HCT116 (cell line): ENCODE measurements at regions not wholly inside any gene's neighbourhood (a gene's known extent, or its start where the extent isn't known, plus 50 kb on each side); places are given as distances from the start of the nearest gene placed in this dataset.

ENCODE experiments used
- ATAC-seq: fragments of 200-7000 bp; cut with Tn5 transposase; 2 replicates; pipeline ENCODE4 v1.9.1; 2020; ENCODE audit warnings: mild to moderate bottlenecking, moderate library complexity
- BruUV-seq: library from RNA; stranded (reverse); fragments of 400-500 nt; replicated peaks from 2 replicates; lab custom pipeline; 2021; lab: Mats Ljungman, UMichigan
- CTCF ChIA-PET: fragments of 300-600 bp; sonication (Branson Sonifier 250); formaldehyde crosslinking; loops from one replicate; lab custom pipeline; 2021; ENCODE audit warnings: antibody characterized with exemption; lab: Charles Lee
- POLR2A ChIA-PET: fragments of 300-600, 350-600 bp; sonication (Branson Sonifier 250); formaldehyde crosslinking; loops from one replicate; lab custom pipeline; 2021; ENCODE audit warnings: antibody characterized with exemption; lab: Charles Lee
- RAD21 ChIA-PET, 2 experiments: fragments of 300-600 bp; sonication (Branson Sonifier 250); formaldehyde crosslinking; loops; one replicate each; lab custom pipeline; 2023; ENCODE audit warnings: low total read pairs in 2 of 2; ENCODE audit not compliant: uncharacterized antibody in 2 of 2, unreplicated experiment in 2 of 2, low non-redundant PET in 1 of 2; lab: Charles Lee
- DNase-seq: peaks from one replicate; pipeline ENCODE4 v3.0.0-alpha.2; 2010; ENCODE audit warnings: low read depth, low spot score
- H2AFZ ChIP-seq: fragments of 200-600 bp; shearing (Covaris generic), sonication (generic); 2 replicates; pipeline ENCODE4 v1.6.1; 2017; ENCODE audit warnings: low read depth, mixed run types, mixed read lengths, antibody characterized with exemption, low read length; ENCODE audit not compliant: poor library complexity, severe bottlenecking
- H3K27ac ChIP-seq: 2 replicates; pipeline ENCODE4 v1.5.1; 2012; ENCODE audit warnings: low read depth, low read length
- H3K27me3 ChIP-seq: fragments of 200-600 bp; sonication (generic); 2 replicates; pipeline ENCODE4 v1.6.1; 2016; ENCODE audit warnings: mixed run types, low read length, mixed read lengths; ENCODE audit not compliant: insufficient read depth
- H3K36me3 ChIP-seq, 2 experiments: fragments of 200-500 bp in 1 of 2; fragments of 200-600 bp in 1 of 2; sonication (Bioruptor generic) in 1 of 2; sonication (generic) in 1 of 2; 2 replicates each; pipeline versions ENCODE4 v1.5.1 to v1.6.1; 2014 to 2016; ENCODE audit warnings: low read length in 2 of 2, inconsistent platforms in 1 of 2, mixed read lengths in 1 of 2, mixed run types in 1 of 2; ENCODE audit not compliant: insufficient read depth in 2 of 2, control insufficient read depth in 1 of 2
- H3K4me1 ChIP-seq, 2 experiments: fragments of 200-600 bp in 1 of 2; sonication (generic) in 1 of 2; 2 replicates each; pipeline versions ENCODE4 v1.5.1 to v1.6.1; 2012 to 2017; ENCODE audit warnings: low read length in 2 of 2, inconsistent platforms in 1 of 2, mild to moderate bottlenecking in 1 of 2, mixed read lengths in 1 of 2, mixed run types in 1 of 2, moderate library complexity in 1 of 2; ENCODE audit not compliant: insufficient read depth in 2 of 2, control insufficient read depth in 1 of 2
- H3K4me2 ChIP-seq: fragments of 200-600 bp; sonication (generic); 2 replicates; pipeline ENCODE4 v1.6.1; 2017; ENCODE audit warnings: mixed run types, low read length, mixed read lengths
- H3K4me3 ChIP-seq, 2 experiments: fragments of 200-600 bp in 1 of 2; sonication (generic) in 1 of 2; replicated peaks in 1 of 2; 2 replicates each; pipeline ENCODE4 v1.5.1; 2011 to 2016; ENCODE audit warnings: low read length in 2 of 2, control low read depth in 1 of 2, low read depth in 1 of 2, mild to moderate bottlenecking in 1 of 2, mixed read lengths in 1 of 2, mixed run types in 1 of 2
- H3K79me2 ChIP-seq: fragments of 200-600 bp; sonication (generic); 2 replicates; pipeline ENCODE4 v1.6.1; 2017; ENCODE audit warnings: mild to moderate bottlenecking, mixed run types, low read length, moderate library complexity, mixed read lengths; ENCODE audit not compliant: insufficient read depth
- H3K9ac ChIP-seq: fragments of 200-600 bp; sonication (generic); 2 replicates; pipeline ENCODE4 v1.6.1; 2016; ENCODE audit warnings: low read length, mixed read lengths
- H3K9me2 ChIP-seq: fragments of 200-600 bp; sonication (generic), shearing (Covaris generic); 2 replicates; pipeline ENCODE4 v1.6.1; 2017; ENCODE audit warnings: mixed run types, mild to moderate bottlenecking, moderate library complexity; ENCODE audit not compliant: insufficient read depth
- H3K9me3 ChIP-seq, 2 experiments: fragments of 200-500 bp in 1 of 2; fragments of 200-600 bp in 1 of 2; sonication (Bioruptor generic) in 1 of 2; sonication (generic) in 1 of 2; 2 replicates each; pipeline ENCODE4 v1.6.1; 2014 to 2017; ENCODE audit warnings: low read length in 2 of 2, mixed read lengths in 2 of 2, inconsistent platforms in 1 of 2, low read depth in 1 of 2, mild to moderate bottlenecking in 1 of 2, mixed run types in 1 of 2, moderate library complexity in 1 of 2; ENCODE audit not compliant: control insufficient read depth in 1 of 2, insufficient read depth in 1 of 2
- H4K20me1 ChIP-seq: fragments of 200-600 bp; sonication (generic), shearing (Covaris generic); 2 replicates; pipeline ENCODE4 v1.6.1; 2017; ENCODE audit warnings: mixed run types, mild to moderate bottlenecking, moderate library complexity; ENCODE audit not compliant: insufficient read depth
- ATF3 ChIP-seq: IDR thresholded peaks from 2 replicates; pipeline ENCODE4 v1.6.1; 2012
- CEBPB ChIP-seq: IDR thresholded peaks from 2 replicates; pipeline ENCODE4 v1.6.1; 2012; ENCODE audit warnings: low read depth
- CTCF ChIP-seq, 3 experiments: fragments of 200-600 bp in 1 of 3; sonication (generic) in 1 of 3; IDR thresholded peaks in 2 of 3; conservative IDR thresholded peaks in 1 of 3; 2 replicates each; pipeline ENCODE4 v1.5.1; 2012 to 2017; ENCODE audit warnings: low read depth in 2 of 3, low read length in 2 of 3, antibody characterized with exemption in 1 of 3, borderline replicate concordance in 1 of 3, control low read depth in 1 of 3, mild to moderate bottlenecking in 1 of 3, mixed read lengths in 1 of 3, mixed run types in 1 of 3, moderate library complexity in 1 of 3; ENCODE audit not compliant: insufficient read depth in 1 of 3
- EGR1 ChIP-seq: IDR thresholded peaks from 2 replicates; pipeline ENCODE4 v1.6.1; 2012; ENCODE audit warnings: low read depth
- JUND ChIP-seq: IDR thresholded peaks from 2 replicates; pipeline ENCODE4 v1.6.1; 2012
- MAX ChIP-seq: IDR thresholded peaks from 2 replicates; pipeline ENCODE4 v1.6.1; 2012
- POLR2A ChIP-seq: IDR thresholded peaks from 2 replicates; pipeline ENCODE4 v1.7.0; 2011; ENCODE audit warnings: borderline replicate concordance; ENCODE audit not compliant: insufficient read depth, insufficient read length; ENCODE audit errors: extremely low read depth
- POLR2AphosphoS5 ChIP-seq: IDR thresholded peaks from 2 replicates; pipeline ENCODE4 v1.6.1; 2011; ENCODE audit warnings: mild to moderate bottlenecking, low read depth, low read length, moderate library complexity
- RAD21 ChIP-seq: IDR thresholded peaks from 2 replicates; pipeline ENCODE4 v1.6.1; 2012; ENCODE audit warnings: low read depth, mild to moderate bottlenecking
- TCF7L2 ChIP-seq: IDR thresholded peaks from 2 replicates; pipeline ENCODE4 v1.7.0; 2011; ENCODE audit warnings: borderline replicate concordance, inconsistent platforms; ENCODE audit not compliant: insufficient read depth, insufficient read length; ENCODE audit errors: extremely low read depth
- YY1 ChIP-seq: IDR thresholded peaks from 2 replicates; pipeline ENCODE4 v1.6.1; 2011; ENCODE audit warnings: low read length, low read depth, moderate library complexity, mild to moderate bottlenecking; ENCODE audit not compliant: insufficient replicate concordance; ENCODE audit errors: extremely low read depth
- ZBTB33 ChIP-seq: IDR thresholded peaks from 2 replicates; pipeline ENCODE4 v1.6.1; 2011; ENCODE audit warnings: mild to moderate bottlenecking, low read length, moderate library complexity; ENCODE audit not compliant: insufficient replicate concordance; ENCODE audit errors: extremely low read depth
- ZFX ChIP-seq: fragments of 450-650 bp; IDR thresholded peaks from 2 replicates; pipeline ENCODE4 v1.6.1; 2017
- intact Hi-C: fragments of 100-400 bp; cut with micrococcal nuclease; formaldehyde crosslinking; loops from 2 replicates; pipeline ENCODE4 v1.10.0; 2022

GRCh38 chr2:103103678-103104077, 341.8 kb downstream of the TMEM182 start:
- Histone ChIP-seq H3K4me1 (no peaks in the 10 kb centered on the region), H3K79me2 (no peaks in the 10 kb centered on the region), H3K9me3 (no peaks in the 10 kb centered on the region), H2AFZ (no peak overlapping the region), H3K9me2 (no peaks in the 10 kb centered on the region), H3K9ac (no peak overlapping the region), H3K36me3 (no peaks in the 10 kb centered on the region), H4K20me1 (no peaks in the 10 kb centered on the region), H3K4me3 (no peak overlapping the region), H3K27ac (no peak overlapping the region), H3K27me3 (no peaks in the 10 kb centered on the region), H3K4me2 (no peak overlapping the region)
- ChIA-PET RAD21 (no interaction called here), POLR2A (no interaction called here), CTCF (no interaction called here)
- no TSS peak for BruUV-seq
- ATAC-seq (no peak), DNase-seq (no peak)
- TF ChIP-seq EGR1 = no peak
- no peak for TF ChIP-seq JUND
- intact Hi-C loops = no loop called here

- Histone ChIP-seq H3K9me3 (no peaks in the 10 kb centered on the region), H3K27me3 (no peaks in the 10 kb centered on the region), H4K20me1 (no peaks in the 10 kb centered on the region), H3K36me3 (no peaks in the 10 kb centered on the region), H3K4me3 (no peak overlapping the region), H3K27ac (no peak overlapping the region), H3K4me1 (no peaks in the 10 kb centered on the region), H3K4me2 (no peak overlapping the region), H3K9ac (no peak overlapping the region), H3K9me2 (no peaks in the 10 kb centered on the region), H3K79me2 (no peaks in the 10 kb centered on the region), H2AFZ (no peak overlapping the region)
- ChIA-PET RAD21 (no interaction called here), POLR2A (no interaction called here), CTCF (no interaction called here)
- BruUV-seq = no TSS peak
- intact Hi-C loops = no loop called here
- no peak for ATAC-seq
- DNase-seq = no peak
- TF ChIP-seq ZFX = no peak
- TF ChIP-seq ATF3 = no peak
- TF ChIP-seq POLR2AphosphoS5 = no peak
- TF ChIP-seq TCF7L2 = no peak
- TF ChIP-seq ZBTB33 = no peak
- TF ChIP-seq POLR2A = no peak
- TF ChIP-seq RAD21 = no peak
- TF ChIP-seq CEBPB = no peak
- no peak for TF ChIP-seq YY1
- no peak for TF ChIP-seq MAX
- TF ChIP-seq CTCF (IDR thresholded peaks at IDR 0.05 in 2 of 3, conservative IDR thresholded peaks at IDR 0.05 in 1 of 3; ENCODE audit: borderline replicate concordance in 1 of 3, insufficient read depth in 1 of 3, low read depth in 2 of 3, low read length in 2 of 3) = no peak
Observed at GRCh38 chr2:103119352-103119751, 357.5 kb downstream of the TMEM182 start.
